Cerebellar nuclear complex (tissue), 1 donor: ENCODE measurements at regions not wholly inside any gene's neighbourhood (a gene's known extent, or its start where the extent isn't known, plus 50 kb on each side); places are given as distances from the start of the nearest gene placed in this dataset.
"Not testable (repeated sequence)": the region's sequence is repeated elsewhere in the genome, so short reads cannot be mapped to it uniquely, and the experiment has no call there.

Experiments
- DNase-seq, 2 experiments: peaks; one replicate each; lab custom pipeline; 2025; lab: John Stamatoyannopoulos, UW

GRCh38 chr3:10625323-10625722, 119.9 kb upstream of the ATP2B2 start:
- no peak for DNase-seq

DNA sequence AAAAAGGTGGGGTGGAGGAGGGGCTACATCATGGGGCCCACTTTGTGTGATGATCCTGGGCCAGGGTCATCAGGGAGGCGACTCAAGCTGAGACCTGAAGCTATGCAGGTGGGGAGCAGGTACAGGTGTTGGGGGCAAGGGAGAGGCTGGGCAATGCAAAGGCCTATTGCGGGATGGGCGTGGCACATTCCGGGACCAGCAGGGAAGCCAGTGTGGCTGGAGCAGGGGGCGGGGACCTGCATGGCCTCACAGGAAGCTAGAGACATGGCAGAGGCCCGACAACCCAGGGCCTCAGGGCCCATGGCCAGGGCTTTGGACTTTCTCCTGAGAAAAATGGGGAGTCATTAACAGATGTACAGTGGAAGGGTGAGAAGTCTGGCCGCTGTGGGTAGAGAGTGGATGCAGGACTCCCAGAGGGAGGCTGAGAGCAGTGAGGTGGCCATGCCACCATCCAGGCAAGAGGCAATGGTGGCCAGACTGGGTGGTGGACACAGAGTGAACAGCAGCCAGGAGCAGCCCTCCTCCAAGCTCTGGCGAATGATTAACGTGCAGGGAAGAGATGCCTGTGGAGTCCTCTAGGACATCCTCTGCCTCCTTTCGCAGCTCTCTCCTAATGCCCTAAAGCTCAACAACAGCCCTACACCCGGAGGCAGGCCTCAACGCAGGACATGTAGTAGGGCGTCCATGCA, 122.6 kb upstream of the ATP2B2 start:
- no peak for DNase-seq

DNA sequence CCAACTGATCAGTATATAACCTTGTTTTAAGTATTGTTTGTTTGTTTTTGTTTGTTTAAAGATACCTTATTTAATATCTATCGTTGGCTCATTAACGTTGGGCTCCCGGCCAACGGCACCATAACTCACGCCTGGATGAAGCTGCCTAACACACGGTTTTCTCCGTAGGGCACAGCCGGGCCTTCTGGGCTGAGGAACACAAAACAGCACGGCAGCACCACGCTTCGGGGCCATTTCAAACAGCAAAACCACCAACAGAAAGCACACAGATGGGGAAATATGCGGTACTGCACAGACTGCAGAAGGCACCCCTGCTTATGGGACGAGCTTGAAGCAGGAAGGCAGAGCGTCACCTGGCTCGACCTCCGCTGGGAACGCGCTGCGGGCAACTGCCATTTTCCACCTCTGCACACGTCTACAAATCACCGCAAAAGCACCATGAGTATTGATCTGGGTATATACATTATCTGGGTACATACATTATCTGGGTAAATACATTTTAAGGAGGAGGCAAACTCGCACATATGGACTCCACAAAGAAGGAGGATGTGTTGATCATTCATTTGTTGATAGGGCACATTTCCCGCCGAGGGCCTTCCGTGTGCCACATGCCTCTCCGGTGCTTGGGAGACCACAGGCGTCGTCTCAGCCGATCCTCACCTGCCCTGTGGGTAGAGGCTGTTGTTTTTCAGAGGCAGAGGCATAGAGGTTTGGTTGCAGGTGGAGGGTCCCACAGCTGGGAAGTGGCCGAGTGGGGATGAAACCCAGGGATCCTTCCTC, 123.7 kb upstream of the ATP2B2 start:
- peak in 1 of 2 experiments; percentile 42 for DNase-seq

- no peak for DNase-seq
Observed at GRCh38 chr3:10629671-10630040, 124.3 kb upstream of the ATP2B2 start.

DNA sequence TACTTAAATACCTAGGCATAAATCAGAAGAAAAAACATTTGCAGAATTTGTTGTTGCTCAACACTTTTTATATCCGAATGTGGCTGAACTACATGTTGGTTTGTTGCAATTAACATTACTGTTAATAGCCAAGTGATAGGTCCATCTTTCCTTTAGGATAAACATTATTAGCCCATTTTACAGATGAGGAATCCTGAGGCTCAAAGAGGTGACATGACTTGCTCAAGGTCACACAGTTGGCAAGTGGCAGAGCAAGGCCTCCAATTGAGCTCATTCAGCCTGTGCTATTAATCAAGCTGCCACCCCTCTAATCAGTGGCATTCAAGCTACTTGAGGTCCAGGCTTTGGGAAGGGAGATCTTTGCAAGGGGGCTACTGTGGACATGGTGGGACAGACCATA, 125.8 kb upstream of the ATP2B2 start:
- no peak for DNase-seq

- DNase-seq: no peak
Observed at GRCh38 chr3:10632125-10632524, 126.7 kb upstream of the ATP2B2 start.

- DNase-seq: no peak
Observed at GRCh38 chr3:10632741-10633140, 127.4 kb upstream of the ATP2B2 start.

DNA sequence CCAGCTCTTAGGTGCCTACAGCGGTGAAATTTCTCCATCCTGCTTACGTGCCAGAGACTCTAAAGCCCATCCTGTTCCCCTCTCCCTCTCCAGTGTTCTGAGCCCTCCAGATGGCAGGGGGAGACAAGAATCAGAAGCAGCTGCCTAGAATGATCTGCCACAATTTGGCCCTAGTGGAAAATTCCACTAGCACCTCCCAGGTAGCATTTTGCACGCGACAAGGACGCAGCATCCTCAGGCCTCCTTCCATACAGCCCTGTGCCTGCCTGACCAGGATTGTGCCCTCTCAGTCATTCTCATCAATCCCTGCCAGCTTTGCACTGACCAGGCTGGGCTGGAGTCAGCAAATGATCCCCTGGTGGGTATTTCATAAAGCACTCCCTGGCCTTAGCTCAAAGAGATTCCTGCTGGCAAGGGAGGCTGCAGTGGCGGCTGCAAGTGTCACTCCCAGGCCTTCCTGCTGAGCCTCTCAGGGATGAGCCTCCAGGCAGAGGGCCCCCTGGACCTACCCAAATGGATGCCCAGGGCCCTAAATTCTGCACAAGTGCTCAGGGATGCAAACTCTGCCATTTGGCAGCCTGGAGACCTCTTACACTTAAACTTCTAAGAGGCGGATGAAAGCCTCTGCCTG, 130.2 kb upstream of the ATP2B2 start:
- DNase-seq: no peak

- DNase-seq: no peak
Observed at GRCh38 chr3:10637342-10637741, 132.0 kb upstream of the ATP2B2 start.

GRCh38 chr3:10638466-10638865, 133.1 kb upstream of the ATP2B2 start:
- no peak for DNase-seq

- DNase-seq: no peak
Observed at GRCh38 chr3:10641760-10642159, 136.4 kb upstream of the ATP2B2 start.

- no peak for DNase-seq
Observed at GRCh38 chr3:10644189-10644588, 138.8 kb upstream of the ATP2B2 start.

GRCh38 chr3:10645800-10646199, 140.4 kb upstream of the ATP2B2 start:
- no peak for DNase-seq

- DNase-seq: no peak
Observed at GRCh38 chr3:10646531-10647335, 141.3 kb upstream of the ATP2B2 start.

- DNase-seq: no peak
Observed at GRCh38 chr3:10647376-10647775, 142.0 kb upstream of the ATP2B2 start.

DNA sequence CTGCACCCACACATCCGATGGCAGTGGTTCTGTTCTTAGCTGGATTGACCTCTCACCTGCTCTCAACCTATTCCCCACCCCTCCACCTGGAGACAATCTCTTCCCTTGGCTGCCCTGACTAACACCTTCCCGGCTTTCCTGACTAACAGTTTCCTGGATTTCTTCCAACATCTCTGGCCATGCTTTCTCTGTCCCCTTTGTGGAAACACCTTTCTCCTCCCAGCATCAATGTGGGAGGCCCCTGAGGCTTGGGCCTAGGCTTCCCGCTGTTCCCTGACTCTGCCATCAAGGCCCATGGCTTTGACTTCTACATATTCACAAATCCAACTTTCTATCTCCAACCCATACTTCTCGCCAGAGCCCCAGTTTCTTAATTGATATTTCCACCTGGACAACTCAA, 142.8 kb upstream of the ATP2B2 start:
- DNase-seq: no peak

DNA sequence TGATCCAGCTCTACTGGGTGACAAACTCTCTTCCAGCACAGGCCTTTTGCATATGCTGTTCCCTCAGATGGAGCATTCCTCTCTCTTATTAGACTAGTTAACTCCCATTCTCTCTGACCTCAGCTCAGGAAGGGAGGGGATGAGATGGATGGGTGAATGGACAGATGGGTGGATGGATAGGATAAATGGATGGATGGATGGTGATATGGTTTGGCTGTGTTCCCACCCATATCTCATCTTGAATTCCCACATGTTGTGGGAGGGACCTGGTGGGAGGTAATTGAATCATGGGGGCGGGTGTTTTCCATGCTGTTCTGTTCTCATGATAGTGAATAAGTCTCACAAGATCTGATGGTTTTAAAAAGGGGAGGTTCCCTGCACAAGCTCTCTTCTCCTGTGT, 144.1 kb upstream of the ATP2B2 start:
- not testable (repeated sequence) for DNase-seq

GRCh38 chr3:10651506-10651905, 146.1 kb upstream of the ATP2B2 start:
- no peak for DNase-seq

DNA sequence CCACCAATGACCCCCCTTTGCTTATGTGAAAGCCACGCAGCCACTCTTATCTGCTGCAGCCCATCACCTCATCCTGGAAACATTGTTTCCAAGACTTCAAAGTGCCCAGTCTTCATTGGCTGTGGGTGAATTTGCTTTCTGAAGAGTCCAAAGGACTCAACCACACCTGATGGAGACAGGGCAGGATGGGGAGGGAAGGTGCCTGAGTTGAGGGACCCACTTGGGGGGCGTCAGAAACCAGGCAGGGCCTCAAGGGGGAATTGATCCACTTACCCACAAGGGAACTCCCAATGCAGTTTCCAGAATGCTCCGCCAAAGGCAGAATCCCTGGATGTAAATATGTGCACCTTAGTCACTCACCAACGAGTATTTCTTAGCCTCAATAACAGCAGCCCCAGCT, 147.9 kb upstream of the ATP2B2 start:
- DNase-seq: no peak

DNA sequence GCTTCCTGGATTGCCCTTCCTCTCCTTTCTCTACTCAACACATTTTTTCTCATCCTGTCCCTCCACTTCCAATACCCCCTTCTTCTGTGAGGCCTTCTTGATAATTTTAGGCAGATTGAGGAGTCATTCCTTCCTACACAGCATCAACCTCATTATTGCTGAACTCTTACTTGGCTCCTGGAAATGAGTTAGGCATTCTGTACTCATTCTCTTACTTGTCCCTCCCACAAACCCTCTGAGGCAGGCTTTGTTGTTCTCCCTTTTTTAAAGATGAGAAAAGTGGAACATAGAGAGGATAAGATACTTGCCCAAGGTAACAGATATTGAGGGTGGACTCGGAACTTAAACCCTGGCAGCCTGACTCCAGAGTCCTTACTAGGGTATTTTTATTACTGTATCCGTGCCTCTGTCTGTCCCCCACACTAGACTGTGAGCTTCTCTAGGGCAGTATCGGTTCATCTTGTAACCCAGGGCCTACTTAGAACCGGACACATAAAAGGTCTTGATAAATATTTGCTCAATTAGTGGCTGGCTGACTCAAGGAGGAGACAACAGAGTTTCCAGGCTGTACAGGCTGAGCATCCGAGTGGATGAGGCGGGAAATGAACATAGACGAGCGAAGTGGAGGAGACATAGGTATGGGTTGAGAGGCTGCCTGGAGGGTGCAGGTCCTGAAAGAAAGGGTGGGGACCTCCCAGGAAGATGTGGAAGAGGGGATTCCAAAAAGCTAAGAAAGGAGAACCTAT, 148.7 kb upstream of the ATP2B2 start:
- DNase-seq: no peak

DNA sequence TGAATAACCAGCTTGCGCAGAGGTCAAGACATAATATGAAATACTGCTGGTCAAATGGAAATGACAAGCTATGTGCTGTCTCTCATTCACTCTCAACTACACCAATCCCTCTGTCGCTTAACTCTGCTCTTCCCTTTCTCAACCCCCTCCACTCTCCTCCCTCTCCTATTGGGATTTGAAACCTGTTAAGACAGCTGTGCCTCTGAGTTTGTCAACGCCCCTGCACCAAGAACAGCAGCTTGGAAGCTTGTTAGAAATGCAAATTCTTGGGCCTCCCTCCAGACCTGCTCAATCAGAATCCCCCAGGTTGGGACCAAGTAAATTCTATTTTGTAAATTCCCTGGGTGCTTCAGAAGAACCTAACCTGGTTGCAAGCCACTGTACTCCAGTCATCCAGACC, 149.7 kb upstream of the ATP2B2 start:
- DNase-seq: no peak

DNA sequence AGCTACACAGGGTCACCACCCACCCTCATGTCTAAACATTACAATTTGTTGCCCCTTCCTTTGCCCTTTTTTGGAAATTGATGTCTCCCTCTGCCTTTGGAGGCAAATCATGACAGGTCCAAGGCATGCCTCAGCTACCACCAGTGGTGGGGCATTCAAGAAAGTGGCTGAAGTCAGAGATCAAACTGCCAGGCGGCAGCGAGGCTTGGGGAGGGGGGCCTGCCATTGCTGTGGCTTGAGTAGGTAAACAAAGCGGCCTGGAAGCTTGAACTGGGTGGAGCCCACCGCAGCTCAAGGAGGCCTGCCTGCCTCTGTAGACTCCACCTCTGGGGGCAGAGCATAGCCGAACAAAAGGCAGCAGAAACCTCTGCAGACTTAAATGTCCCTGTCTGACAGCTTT, 152.0 kb upstream of the ATP2B2 start:
- DNase-seq: not testable (repeated sequence)
